ENCODE measurements at regions not wholly inside any gene's neighbourhood (a gene's known extent, or its start where the extent isn't known, plus 50 kb on each side); places are given as distances from the start of the nearest gene placed in this dataset.

GRCh38 chr5:14090755-14091154, 52.4 kb upstream of the TRIO start:
- DNase-seq: no peak

- no peak for DNase-seq
Observed at GRCh38 chr5:14090290-14090689, 52.9 kb upstream of the TRIO start.

- DNase-seq: no peak
Observed at GRCh38 chr5:14089198-14089597, 53.9 kb upstream of the TRIO start.

- DNase-seq: no peak
Observed at GRCh38 chr5:14086261-14086660, 56.9 kb upstream of the TRIO start.

GRCh38 chr5:14082973-14083372, 60.2 kb upstream of the TRIO start:
- no peak for DNase-seq

GRCh38 chr5:14082523-14082922, 60.6 kb upstream of the TRIO start:
- DNase-seq: no peak

- DNase-seq: no peak
Observed at GRCh38 chr5:14081791-14082190, 61.4 kb upstream of the TRIO start.

- DNase-seq: no peak
Observed at GRCh38 chr5:14078716-14079115, 64.4 kb upstream of the TRIO start.

- DNase-seq: no peak
Observed at GRCh38 chr5:14077501-14077900, 65.6 kb upstream of the TRIO start.

GRCh38 chr5:14076561-14076960, 66.6 kb upstream of the TRIO start:
- no peak for DNase-seq

GRCh38 chr5:14075937-14076336, 67.2 kb upstream of the TRIO start:
- no peak for DNase-seq

GRCh38 chr5:14071433-14071832, 71.7 kb upstream of the TRIO start:
- DNase-seq: no peak

- DNase-seq: no peak
Observed at GRCh38 chr5:14069021-14069420, 74.1 kb upstream of the TRIO start.

- DNase-seq: no peak
Observed at GRCh38 chr5:14068136-14068535, 75.0 kb upstream of the TRIO start.

GRCh38 chr5:14066326-14066725, 76.8 kb upstream of the TRIO start:
- DNase-seq: no peak

GRCh38 chr5:14064841-14065240, 78.3 kb upstream of the TRIO start:
- no peak for DNase-seq

GRCh38 chr5:14063691-14064090, 79.5 kb upstream of the TRIO start:
- no peak for DNase-seq

GRCh38 chr5:14063138-14063537, 80.0 kb upstream of the TRIO start:
- no peak for DNase-seq

GRCh38 chr5:14062178-14062577, 81.0 kb upstream of the TRIO start:
- DNase-seq: no peak

GRCh38 chr5:14061106-14061505, 82.0 kb upstream of the TRIO start:
- no peak for DNase-seq

- no peak for DNase-seq
Observed at GRCh38 chr5:14060218-14060617, 82.9 kb upstream of the TRIO start.

GRCh38 chr5:14059810-14060209, 83.3 kb upstream of the TRIO start:
- DNase-seq: no peak

GRCh38 chr5:14057289-14057688, 85.9 kb upstream of the TRIO start:
- no peak for DNase-seq

GRCh38 chr5:14056039-14056438, 87.1 kb upstream of the TRIO start:
- no peak for DNase-seq

Data from hypothalamus (tissue), 51 donors.